Common myeloid progenitor, CD34-positive (primary cell): ENCODE measurements at regions not wholly inside any gene's neighbourhood (a gene's known extent, or its start where the extent isn't known, plus 50 kb on each side); places are given as distances from the start of the nearest gene placed in this dataset.

Source experiments
- CTCF ChIA-PET: fragments of 350-600 bp; sonication (Branson Sonifier 250); formaldehyde crosslinking; loops from one replicate; lab custom pipeline; 2021; ENCODE audit warnings: antibody characterized with exemption; lab: Charles Lee
- POLR2A ChIA-PET: fragments of 350-600 bp; sonication (Branson Sonifier 250); formaldehyde crosslinking; loops from one replicate; lab custom pipeline; 2021; ENCODE audit warnings: antibody characterized with exemption; lab: Charles Lee
- DNase-seq, 3 donors: peaks; one replicate each; pipeline versions ENCODE4 v3.0.0 to v3.0.0-alpha.2; 2013
- H3K27ac ChIP-seq, 2 experiments: 1 replicate in 1 of 2; 2 replicates in 1 of 2; pipeline ENCODE4 v1.7.0; 2013; ENCODE audit warnings: inconsistent platforms in 2 of 2, low read length in 2 of 2, mild to moderate bottlenecking in 2 of 2, low read depth in 1 of 2, moderate library complexity in 1 of 2; ENCODE audit not compliant: severe bottlenecking in 2 of 2, insufficient read depth in 1 of 2, poor library complexity in 1 of 2
- H3K27me3 ChIP-seq, 5 experiments: replicated peaks in 2 of 5; 1 replicate in 3 of 5; 2 replicates in 2 of 5; pipeline versions ENCODE4 v1.6.1 to v1.7.0; 2013; ENCODE audit warnings: low read length in 4 of 5, mild to moderate bottlenecking in 2 of 5, moderate library complexity in 2 of 5, inconsistent platforms in 1 of 5; ENCODE audit not compliant: insufficient read depth in 5 of 5, control insufficient read depth in 4 of 5
- H3K36me3 ChIP-seq, 4 experiments: 1 replicate in 2 of 4; 2 replicates in 2 of 4; pipeline versions ENCODE4 v1.6.1 to v1.7.0; 2013; ENCODE audit warnings: low read length in 3 of 4, control low read depth in 1 of 4, mild to moderate bottlenecking in 1 of 4; ENCODE audit not compliant: control insufficient read depth in 4 of 4, insufficient read depth in 4 of 4
- H3K4me1 ChIP-seq, 4 experiments: 1 replicate in 3 of 4; 2 replicates in 1 of 4; pipeline versions ENCODE4 v1.6.1 to v1.7.1; 2013; ENCODE audit warnings: low read length in 3 of 4, mild to moderate bottlenecking in 3 of 4, control low read depth in 1 of 4, inconsistent platforms in 1 of 4, moderate library complexity in 1 of 4; ENCODE audit not compliant: control insufficient read depth in 4 of 4, insufficient read depth in 4 of 4; ENCODE audit errors: control extremely low read depth in 1 of 4
- H3K4me3 ChIP-seq, 7 experiments: 1 replicate in 4 of 7; 2 replicates in 3 of 7; pipeline versions ENCODE4 v1.5.1 to v1.7.0; 2013; ENCODE audit warnings: mild to moderate bottlenecking in 7 of 7, low read length in 6 of 7, moderate library complexity in 6 of 7, inconsistent platforms in 2 of 7, low read depth in 2 of 7, control low read depth in 1 of 7; ENCODE audit not compliant: insufficient read depth in 4 of 7, control insufficient read depth in 1 of 7; ENCODE audit errors: extremely low read depth in 1 of 7
- H3K9me3 ChIP-seq, 5 experiments: 1 replicate in 4 of 5; 2 replicates in 1 of 5; pipeline versions ENCODE4 v1.6.1 to v1.7.1; 2013; ENCODE audit warnings: low read length in 4 of 5, mild to moderate bottlenecking in 2 of 5, inconsistent platforms in 1 of 5, low read depth in 1 of 5, moderate library complexity in 1 of 5; ENCODE audit not compliant: control insufficient read depth in 4 of 5, insufficient read depth in 2 of 5; ENCODE audit errors: control extremely low read depth in 1 of 5
- WGBS: methylation state at CpG from one replicate; pipeline ENCODE4 v1.1.5; 2013; ENCODE audit not compliant: insufficient coverage; 5-methylcytosine and 5-hydroxymethylcytosine counted together

GRCh38 chr18:73087282-73087977 lies 219.6 kb upstream of the NETO1 start:
- Histone ChIP-seq H3K9me3 (peaks cover 0 to 5% (median 0%) of the 10 kb centered on the region in 5 experiments), H3K4me1 (no peaks in the 10 kb centered on the region), H3K27me3 (no peaks in the 10 kb centered on the region), H3K36me3 (no peaks in the 10 kb centered on the region), H3K27ac (no peak overlapping the region), H3K4me3 (no peak overlapping the region)
- ChIA-PET POLR2A (no interaction called here), CTCF (no interaction called here)
- 84% methylated on average over 3 of the region's 8 CpGs for WGBS
- no peak for DNase-seq

GRCh38 chr18:73079920-73080319 lies 212.1 kb upstream of the NETO1 start:
- H3K9me3 ChIP-seq: no peaks in the 10 kb centered on the region
- ChIA-PET POLR2A (interaction anchor here (0.7 kb wide), 1 partner anchor 1502 kb away, joined by 3 read pairs; no protein-coding TSS in a partner anchor), CTCF (no interaction called here)
- H3K4me1 ChIP-seq: no peaks in the 10 kb centered on the region
- 90% methylated on average over 1 of the region's 2 CpGs for WGBS
- H3K4me3 ChIP-seq: no peak overlapping the region
- H3K36me3 ChIP-seq: no peaks in the 10 kb centered on the region
- H3K27ac ChIP-seq: no peak overlapping the region
- no peaks in the 10 kb centered on the region for H3K27me3 ChIP-seq
- DNase-seq: no peak

- Histone ChIP-seq H3K4me1 (no peaks in the 10 kb centered on the region), H3K36me3 (no peaks in the 10 kb centered on the region), H3K9me3 (no peaks in the 10 kb centered on the region), H3K27me3 (no peaks in the 10 kb centered on the region), H3K27ac (no peak overlapping the region), H3K4me3 (no peak overlapping the region)
- ChIA-PET CTCF (no interaction called here), POLR2A (no interaction called here)
- WGBS: no CpG with 5 or more reads among the region's 4 CpGs
- no peak for DNase-seq
These were observed 193.0 kb upstream of the NETO1 start for GRCh38 chr18:73060666-73061288.

GRCh38 chr18:73059280-73059679 lies 191.5 kb upstream of the NETO1 start:
- POLR2A ChIA-PET: no interaction called here
- Histone ChIP-seq H3K4me1 (no peaks in the 10 kb centered on the region), H3K27me3 (no peaks in the 10 kb centered on the region), H3K9me3 (no peaks in the 10 kb centered on the region), H3K36me3 (no peaks in the 10 kb centered on the region), H3K4me3 (no peak overlapping the region), H3K27ac (no peak overlapping the region)
- WGBS: no CpG with 5 or more reads among the region's 2 CpGs
- CTCF ChIA-PET: no interaction called here
- DNase-seq: no peak

GRCh38 chr18:73047688-73048087 lies 179.9 kb upstream of the NETO1 start:
- ChIA-PET POLR2A (no interaction called here), CTCF (no interaction called here)
- peaks cover 0 to 3% (median 0%) of the 10 kb centered on the region in 5 experiments for H3K9me3 ChIP-seq
- no peak for DNase-seq
- no peaks in the 10 kb centered on the region for H3K4me1 ChIP-seq
- H3K27ac ChIP-seq: no peak overlapping the region
- no peak overlapping the region for H3K4me3 ChIP-seq
- no peaks in the 10 kb centered on the region for H3K27me3 ChIP-seq
- no peaks in the 10 kb centered on the region for H3K36me3 ChIP-seq

- no peak for DNase-seq
- no peak overlapping the region for H3K4me3 ChIP-seq
- no peak overlapping the region for H3K27ac ChIP-seq
- no peaks in the 10 kb centered on the region for H3K36me3 ChIP-seq
- H3K27me3 ChIP-seq: no peaks in the 10 kb centered on the region
- H3K4me1 ChIP-seq: no peaks in the 10 kb centered on the region
- ChIA-PET CTCF (no interaction called here), POLR2A (no interaction called here)
- peaks cover 0 to 3% (median 0%) of the 10 kb centered on the region in 5 experiments for H3K9me3 ChIP-seq
- 100% methylated on average over 3 of the region's 5 CpGs for WGBS
These were observed 177.2 kb upstream of the NETO1 start for GRCh38 chr18:73045037-73045436.

GRCh38 chr18:73043611-73044010 lies 175.8 kb upstream of the NETO1 start:
- Histone ChIP-seq H3K27me3 (no peaks in the 10 kb centered on the region), H3K27ac (no peak overlapping the region), H3K4me3 (no peak overlapping the region), H3K4me1 (no peaks in the 10 kb centered on the region), H3K9me3 (peaks cover 0 to 2% (median 0%) of the 10 kb centered on the region in 5 experiments), H3K36me3 (no peaks in the 10 kb centered on the region)
- ChIA-PET CTCF (no interaction called here), POLR2A (no interaction called here)
- no peak for DNase-seq
